A549 (cell line): ENCODE measurements at regions not wholly inside any gene's neighbourhood (a gene's known extent, or its start where the extent isn't known, plus 50 kb on each side); places are given as distances from the start of the nearest gene placed in this dataset.

Experiments used
- ATAC-seq, 2 experiments: fragments of 200-7000 bp in 1 of 2; fragments of >200 bp in 1 of 2; cut with Nextera tagmentation in 1 of 2; cut with Tn5 transposase in 1 of 2; 3 replicates each; pipeline versions ENCODE4 v1.8.0 to v1.9.1; 2018 to 2020; ENCODE audit warnings: mild to moderate bottlenecking in 1 of 2, moderate library complexity in 1 of 2
- CTCF ChIA-PET: fragments of 300-600 bp; sonication (Branson Sonifier 250); formaldehyde crosslinking; extraction: SDS; loops from one replicate; lab custom pipeline; 2021; ENCODE audit warnings: antibody characterized with exemption, inconsistent platforms; lab: Yijun Ruan, JAX
- POLR2A ChIA-PET: fragments of 350-600 bp; formaldehyde crosslinking; extraction: SDS; loops from one replicate; lab custom pipeline; 2021; ENCODE audit warnings: antibody characterized with exemption, inconsistent platforms; lab: Yijun Ruan, JAX
- DNase-seq, 2 experiments: peaks; one replicate each; pipeline versions ENCODE4 v3.0.0 to v3.0.0-alpha.2; 2011 to 2016; ENCODE audit warnings: low read depth in 1 of 2, low spot score in 1 of 2
- FAIRE-seq: peaks from 2 replicates; lab custom pipeline; 2011; peaks lifted over from hg19 to GRCh38; lab: Jason Lieb, UNC
- H3K27ac ChIP-seq, 2 experiments: fragments of >200 bp; sonication (Bioruptor Twin); formaldehyde crosslinking; 3 replicates each; pipeline ENCODE4 v1.5.1; 2016 to 2017
- H3K4me1 ChIP-seq: fragments of >200 bp; sonication (Bioruptor Twin); formaldehyde crosslinking; 3 replicates; pipeline ENCODE4 v1.6.1; 2016
- H3K4me2 ChIP-seq: fragments of >200 bp; sonication (Bioruptor Twin); formaldehyde crosslinking; 3 replicates; pipeline ENCODE4 v1.6.1; 2016
- H3K4me3 ChIP-seq: fragments of >200 bp; sonication (Bioruptor Twin); formaldehyde crosslinking; 3 replicates; pipeline ENCODE4 v1.5.1; 2016
- H3K9me3 ChIP-seq: fragments of >200 bp; sonication (Bioruptor Twin); formaldehyde crosslinking; 3 replicates; pipeline ENCODE4 v1.6.1; 2016
- CBX2 ChIP-seq: fragments of 200-600 bp; sonication (generic); IDR thresholded peaks from 2 replicates; pipeline ENCODE4 v1.6.1; 2016; ENCODE audit warnings: low read depth, mild to moderate bottlenecking, borderline replicate concordance
- CEBPB ChIP-seq, 2 experiments: fragments of >200 bp in 1 of 2; sonication (Bioruptor Twin) in 1 of 2; formaldehyde crosslinking in 1 of 2; IDR thresholded peaks; 2 replicates each; pipeline ENCODE4 v1.6.1; 2012 to 2016
- CHD4 ChIP-seq: fragments of 200-600 bp; sonication (generic); IDR thresholded peaks from 2 replicates; pipeline ENCODE4 v1.6.1; 2016; ENCODE audit warnings: antibody characterized with exemption, mild to moderate bottlenecking, borderline replicate concordance
- EHF ChIP-seq: fragments of 250-450 bp; sonication (Bioruptor Pico); IDR thresholded peaks from 2 replicates; pipeline ENCODE4 v1.5.0; 2020; ENCODE audit warnings: mild to moderate bottlenecking
- EHMT2 ChIP-seq: fragments of 200-600 bp; sonication (generic); IDR thresholded peaks from 2 replicates; pipeline ENCODE4 v1.6.1; 2016; ENCODE audit warnings: antibody characterized with exemption, low read depth, mild to moderate bottlenecking, moderate library complexity
- EP300 ChIP-seq, 2 experiments: fragments of >200 bp; sonication (Bioruptor Twin); formaldehyde crosslinking; IDR thresholded peaks; 2 replicates in 1 of 2; 3 replicates in 1 of 2; pipeline ENCODE4 v1.6.1; 2016 to 2017
- ESRRA ChIP-seq: fragments of 150-350 bp; IDR thresholded peaks from 2 replicates; pipeline ENCODE4 v1.6.1; 2014; ENCODE audit warnings: mild to moderate bottlenecking, low read length, borderline replicate concordance
- FOSL2 ChIP-seq, 2 experiments: fragments of 450-650 bp in 1 of 2; fragments of >200 bp in 1 of 2; sonication (Bioruptor Twin) in 1 of 2; formaldehyde crosslinking; IDR thresholded peaks; 2 replicates each; pipeline versions ENCODE4 v1.5.0 to v1.6.1; 2016 to 2020; ENCODE audit warnings: mild to moderate bottlenecking in 1 of 2, moderate library complexity in 1 of 2
- HDAC2 ChIP-seq: fragments of 200-600 bp; sonication (generic); IDR thresholded peaks from 2 replicates; pipeline ENCODE4 v1.6.1; 2016
- HEYL ChIP-seq: fragments of 250-450 bp; sonication (Bioruptor Pico); IDR thresholded peaks from 2 replicates; pipeline ENCODE4 v1.8.0; 2021; ENCODE audit warnings: mild to moderate bottlenecking, moderate library complexity
- HOXB13 ChIP-seq: fragments of 250-450 bp; sonication (Bioruptor Pico); IDR thresholded peaks from 2 replicates; pipeline ENCODE4 v1.5.0; 2020; ENCODE audit warnings: low read depth, mild to moderate bottlenecking, moderate library complexity
- HOXB5 ChIP-seq: fragments of 250-450 bp; sonication (Bioruptor Pico); IDR thresholded peaks from 2 replicates; pipeline ENCODE4 v1.5.0; 2020; ENCODE audit warnings: mild to moderate bottlenecking, moderate library complexity
- KDM1A ChIP-seq: fragments of 200-600 bp; sonication (generic); IDR thresholded peaks from 2 replicates; pipeline ENCODE4 v1.6.1; 2016; ENCODE audit warnings: low read depth, mild to moderate bottlenecking
- MAZ ChIP-seq: fragments of 150-350 bp; IDR thresholded peaks from 2 replicates; pipeline ENCODE4 v1.6.1; 2014; ENCODE audit warnings: antibody characterized with exemption, low read depth, low read length, borderline replicate concordance
- MYC ChIP-seq: IDR thresholded peaks from 2 replicates; pipeline ENCODE4 v1.6.1; 2012; ENCODE audit warnings: mild to moderate bottlenecking, inconsistent platforms, low read length, improper control_type of control experiment, borderline replicate concordance
- POLR2A ChIP-seq: IDR thresholded peaks from 2 replicates; pipeline ENCODE4 v1.6.1; 2012; ENCODE audit warnings: mild to moderate bottlenecking, low read length
- RAD21 ChIP-seq, 2 experiments: fragments of >200 bp in 1 of 2; sonication (Bioruptor Twin) in 1 of 2; formaldehyde crosslinking in 1 of 2; IDR thresholded peaks in 1 of 2; conservative IDR thresholded peaks in 1 of 2; 2 replicates in 1 of 2; 3 replicates in 1 of 2; pipeline ENCODE4 v1.6.1; 2012 to 2018; ENCODE audit warnings: inconsistent platforms in 1 of 2
- RARB ChIP-seq: fragments of 250-450 bp; sonication (Bioruptor Pico); IDR thresholded peaks from 2 replicates; pipeline ENCODE4 v1.8.0; 2021; ENCODE audit warnings: mild to moderate bottlenecking, moderate library complexity
- RFX5 ChIP-seq: fragments of 450-650 bp; IDR thresholded peaks from 2 replicates; pipeline ENCODE4 v1.7.1; 2014; ENCODE audit warnings: antibody characterized with exemption, mild to moderate bottlenecking, moderate library complexity
- RNF2 ChIP-seq: fragments of 200-600 bp; sonication (generic); IDR thresholded peaks from 2 replicates; pipeline ENCODE4 v1.6.1; 2016; ENCODE audit warnings: low read depth, mild to moderate bottlenecking, antibody characterized with exemption, moderate library complexity, borderline replicate concordance
- SREBF2 ChIP-seq: fragments of 450-650 bp; IDR thresholded peaks from 2 replicates; pipeline ENCODE4 v1.6.1; 2014; ENCODE audit warnings: mild to moderate bottlenecking, moderate library complexity
- TP53 ChIP-seq: fragments of 250-450 bp; sonication (Bioruptor Pico); IDR thresholded peaks from 2 replicates; pipeline ENCODE4 v1.5.0; 2021; ENCODE audit warnings: mild to moderate bottlenecking, moderate library complexity
- ZSCAN20 ChIP-seq: fragments of 250-450 bp; sonication (Bioruptor Pico); IDR thresholded peaks from 2 replicates; pipeline ENCODE4 v1.8.0; 2022; ENCODE audit warnings: mild to moderate bottlenecking, moderate library complexity
- WGBS: methylation state at CpG from one replicate; pipeline ENCODE4 v1.1.6; 2017; ENCODE audit errors: missing lambda C conversion rate; 5-methylcytosine and 5-hydroxymethylcytosine counted together
- TF ChIP-seq, protein P1 (sequence below): fragments of >200 bp; sonication (Bioruptor Twin); formaldehyde crosslinking; IDR thresholded peaks from 3 replicates; pipeline ENCODE4 v1.6.1; 2016
- TF ChIP-seq, protein P2 (sequence below): IDR thresholded peaks from 2 replicates; pipeline ENCODE4 v1.6.1; 2012; ENCODE audit warnings: low read depth, borderline replicate concordance
- TF ChIP-seq, protein P3 (sequence below): fragments of 450-650 bp; IDR thresholded peaks from 2 replicates; pipeline ENCODE4 v1.6.1; 2014; ENCODE audit warnings: antibody characterized with exemption
- TF ChIP-seq, protein P4 (sequence below): IDR thresholded peaks from 2 replicates; pipeline ENCODE4 v1.6.1; 2012

DNA sequence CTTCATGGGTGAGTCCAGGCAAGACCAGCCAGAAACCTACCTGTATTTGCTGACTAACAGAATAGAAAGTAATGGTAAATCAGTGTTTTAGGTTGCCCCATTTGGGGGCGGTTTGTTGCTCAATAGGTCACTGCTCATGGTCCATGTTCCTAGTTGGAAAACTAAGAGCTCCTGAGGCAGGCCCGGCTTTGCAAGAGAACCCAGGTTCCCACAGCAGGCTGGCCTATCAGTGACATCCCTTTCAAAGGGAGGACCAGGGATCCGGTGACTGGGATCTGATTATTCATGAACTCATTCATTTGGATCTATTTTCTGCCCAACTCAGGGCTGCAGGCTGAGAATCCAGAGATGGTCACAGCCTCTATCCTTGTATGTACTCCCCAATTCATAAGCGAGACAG is 163.9 kb downstream of the WNT7A start:
- WGBS, result 45% methylated on average over 4 of the region's 4 CpGs
- FAIRE-seq (no peak), ATAC-seq (no peak), DNase-seq (no peak)
- ChIA-PET CTCF (no interaction called here), POLR2A (no interaction called here)
- Histone ChIP-seq H3K4me2 (no peak overlapping the region), H3K4me3 (no peak overlapping the region), H3K4me1 (no peaks in the 10 kb centered on the region), H3K27ac (no peak overlapping the region)
- no peak for TF ChIP-seq SREBF2
- TF ChIP-seq RARB (CRISPR knock-in tag), result no peak
- TF ChIP-seq EHMT2, result no peak
- TF ChIP-seq RAD21 (conservative IDR thresholded peaks at IDR 0.05 in 1 of 2, IDR thresholded peaks at IDR 0.05 in 1 of 2), result no peak
- TF ChIP-seq HOXB13 (CRISPR knock-in tag), result no peak
- TF ChIP-seq, all 56 proteins: peak for 0
- H3K9me3 ChIP-seq, result 0 out of 3 replicates have a peak, but pooled peaks cover 3% of the 10 kb centered on the region

DNA sequence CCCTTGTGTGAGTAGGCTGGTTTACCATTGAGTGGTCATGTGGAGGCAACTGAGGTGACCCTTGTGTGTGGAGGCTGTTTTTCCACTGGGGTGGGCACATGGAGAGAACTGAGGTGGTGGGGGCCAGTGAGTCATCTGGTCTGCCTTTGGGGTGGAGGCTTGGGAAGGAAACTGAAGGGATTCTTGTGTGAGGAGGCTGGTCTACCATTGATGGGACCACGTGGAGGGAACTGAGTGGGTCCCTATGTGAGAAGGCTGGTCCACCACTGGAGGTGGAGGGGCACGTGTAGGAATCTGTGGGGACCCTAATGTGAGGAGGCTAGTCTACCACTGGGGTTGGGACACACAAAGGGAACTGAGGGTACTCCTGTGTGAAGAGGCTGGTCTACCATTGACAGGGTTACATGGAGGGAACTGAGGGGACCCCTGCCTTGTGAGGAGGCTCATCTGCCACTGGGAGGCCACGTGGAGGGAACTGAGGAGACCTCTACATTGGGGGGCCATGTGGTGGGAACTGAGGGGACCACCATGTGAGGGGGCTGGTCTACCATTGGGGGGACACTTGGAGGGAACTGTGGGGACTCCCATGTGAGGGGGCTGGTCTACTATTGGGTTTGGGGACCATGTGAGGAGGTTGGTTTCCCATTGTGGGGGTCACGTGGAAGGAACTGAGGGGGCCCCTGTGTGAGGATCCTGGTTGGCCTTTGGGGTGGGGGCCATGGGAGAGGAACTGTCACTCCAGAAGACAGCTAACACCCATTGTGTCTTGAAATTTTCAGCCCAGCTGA is 164.5 kb downstream of the WNT7A start:
- WGBS, result 6% methylated on average over 3 of the region's 4 CpGs
- ATAC-seq, result no peak
- no peak overlapping the region for H3K27ac ChIP-seq
- DNase-seq, result no peak
- 0 out of 3 replicates have a peak, but pooled peaks cover 3% of the 10 kb centered on the region for H3K9me3 ChIP-seq
- H3K4me3 ChIP-seq, result no peak overlapping the region
- FAIRE-seq, result no peak
- POLR2A ChIA-PET, result no interaction called here
- CTCF ChIA-PET, result no interaction called here
- no peak overlapping the region for H3K4me2 ChIP-seq
- H3K4me1 ChIP-seq, result no peaks in the 10 kb centered on the region
- TF ChIP-seq CBX2 (no peak), HOXB5 (no peak), RFX5 (no peak), CEBPB (IDR thresholded peaks at IDR 0.05) (no peak), HOXB13 (CRISPR knock-in tag) (no peak), FOSL2 (IDR thresholded peaks at IDR 0.05) (no peak), FOSL2 (CRISPR knock-in tag; IDR thresholded peaks at IDR 0.05) (no peak), HDAC2 (no peak), POLR2A (no peak), CHD4 (no peak), SREBF2 (no peak), EHF (CRISPR knock-in tag) (no peak), EHMT2 (no peak), EP300 (IDR thresholded peaks at IDR 0.05) (no peak)
- TF ChIP-seq, protein P1, sequence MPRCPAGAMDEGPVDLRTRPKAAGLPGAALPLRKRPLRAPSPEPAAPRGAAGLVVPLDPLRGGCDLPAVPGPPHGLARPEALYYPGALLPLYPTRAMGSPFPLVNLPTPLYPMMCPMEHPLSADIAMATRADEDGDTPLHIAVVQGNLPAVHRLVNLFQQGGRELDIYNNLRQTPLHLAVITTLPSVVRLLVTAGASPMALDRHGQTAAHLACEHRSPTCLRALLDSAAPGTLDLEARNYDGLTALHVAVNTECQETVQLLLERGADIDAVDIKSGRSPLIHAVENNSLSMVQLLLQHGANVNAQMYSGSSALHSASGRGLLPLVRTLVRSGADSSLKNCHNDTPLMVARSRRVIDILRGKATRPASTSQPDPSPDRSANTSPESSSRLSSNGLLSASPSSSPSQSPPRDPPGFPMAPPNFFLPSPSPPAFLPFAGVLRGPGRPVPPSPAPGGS, result no peak
- TF ChIP-seq, protein P2, sequence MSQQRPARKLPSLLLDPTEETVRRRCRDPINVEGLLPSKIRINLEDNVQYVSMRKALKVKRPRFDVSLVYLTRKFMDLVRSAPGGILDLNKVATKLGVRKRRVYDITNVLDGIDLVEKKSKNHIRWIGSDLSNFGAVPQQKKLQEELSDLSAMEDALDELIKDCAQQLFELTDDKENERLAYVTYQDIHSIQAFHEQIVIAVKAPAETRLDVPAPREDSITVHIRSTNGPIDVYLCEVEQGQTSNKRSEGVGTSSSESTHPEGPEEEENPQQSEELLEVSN, result no peak

DNA sequence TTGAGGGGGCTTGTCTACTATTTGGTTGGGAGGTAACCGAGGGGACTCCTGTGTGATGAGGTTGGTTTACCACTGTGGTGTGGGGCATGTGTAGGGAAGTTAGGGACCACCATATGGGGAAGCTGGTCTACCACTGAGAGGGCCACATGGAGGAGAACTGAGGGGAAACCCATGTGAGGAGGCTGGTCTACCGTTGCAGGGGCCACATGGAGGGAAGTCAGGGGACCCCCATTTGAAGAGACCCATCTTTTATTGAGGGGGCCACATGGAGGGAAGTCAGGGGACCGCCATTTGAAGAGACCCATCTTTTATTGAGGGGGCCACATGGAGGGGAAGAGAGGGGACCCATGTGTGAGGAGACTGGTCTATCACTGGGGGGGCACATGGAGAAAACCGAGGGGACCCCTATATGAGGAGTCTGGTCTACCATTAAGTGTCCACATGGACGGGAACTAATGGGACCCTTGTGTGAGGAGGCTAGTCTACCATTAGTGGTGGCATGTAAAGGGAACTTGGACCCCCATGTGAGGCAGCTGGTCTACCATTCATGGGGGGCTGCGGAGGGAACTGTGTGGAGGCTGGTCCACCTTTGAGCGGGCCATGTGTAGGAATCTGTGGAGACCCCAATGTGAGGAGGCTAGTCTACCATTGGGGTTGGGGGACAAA is 165.5 kb downstream of the FBLN2 start:
- 19% methylated on average over 7 of the region's 7 CpGs for WGBS
- TF ChIP-seq ESRRA (no peak), FOSL2 (IDR thresholded peaks at IDR 0.05) (no peak), FOSL2 (CRISPR knock-in tag; IDR thresholded peaks at IDR 0.05) (no peak), RNF2 (no peak), KDM1A (no peak), ZSCAN20 (no peak), HOXB5 (no peak), HEYL (no peak), MAZ (no peak), TP53 (CRISPR knock-in tag) (no peak), MYC (no peak)
- TF ChIP-seq, protein P3, sequence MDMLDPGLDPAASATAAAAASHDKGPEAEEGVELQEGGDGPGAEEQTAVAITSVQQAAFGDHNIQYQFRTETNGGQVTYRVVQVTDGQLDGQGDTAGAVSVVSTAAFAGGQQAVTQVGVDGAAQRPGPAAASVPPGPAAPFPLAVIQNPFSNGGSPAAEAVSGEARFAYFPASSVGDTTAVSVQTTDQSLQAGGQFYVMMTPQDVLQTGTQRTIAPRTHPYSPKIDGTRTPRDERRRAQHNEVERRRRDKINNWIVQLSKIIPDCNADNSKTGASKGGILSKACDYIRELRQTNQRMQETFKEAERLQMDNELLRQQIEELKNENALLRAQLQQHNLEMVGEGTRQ, result no peak
- TF ChIP-seq, protein P1, result no peak
- TF ChIP-seq, protein P4, sequence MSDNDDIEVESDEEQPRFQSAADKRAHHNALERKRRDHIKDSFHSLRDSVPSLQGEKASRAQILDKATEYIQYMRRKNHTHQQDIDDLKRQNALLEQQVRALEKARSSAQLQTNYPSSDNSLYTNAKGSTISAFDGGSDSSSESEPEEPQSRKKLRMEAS, result no peak
- H3K27ac ChIP-seq, result no peak overlapping the region
- POLR2A ChIA-PET, result no interaction called here
- H3K4me3 ChIP-seq, result no peak overlapping the region
- CTCF ChIA-PET, result no interaction called here
- DNase-seq (no peak), ATAC-seq (no peak), FAIRE-seq (no peak)
- 0 out of 3 replicates have a peak, but pooled peaks cover 3% of the 10 kb centered on the region for H3K9me3 ChIP-seq
- no peak overlapping the region for H3K4me2 ChIP-seq
- H3K4me1 ChIP-seq, result no peaks in the 10 kb centered on the region
